ENCODE measurements at regions not wholly inside any gene's neighbourhood (a gene's known extent, or its start where the extent isn't known, plus 50 kb on each side); places are given as distances from the start of the nearest gene placed in this dataset.

DNA sequence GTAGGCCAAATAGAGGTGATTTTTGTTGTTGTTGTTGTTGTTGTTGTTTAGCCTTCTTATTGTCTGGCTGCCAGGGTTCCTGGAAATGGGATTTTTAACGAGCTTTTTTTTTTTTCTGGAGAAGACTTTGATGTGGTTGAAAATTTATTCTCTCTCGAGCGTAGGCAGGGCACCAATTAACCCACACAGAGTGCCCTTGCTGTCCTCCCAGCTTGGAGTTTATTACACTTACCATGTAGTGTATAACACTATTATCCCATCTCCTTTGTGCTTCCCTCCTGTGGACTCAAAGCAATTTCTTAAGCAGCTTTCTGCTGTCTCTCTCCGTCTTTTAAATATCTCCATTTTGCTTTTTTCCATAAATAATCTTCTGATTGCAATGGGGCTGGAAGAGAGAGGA, 57.4 kb downstream of the OR2K2 start:
- TF ChIP-seq POLR2AphosphoS5 (IDR thresholded peaks at IDR 0.05; ENCODE audit: low read depth, low read length) = no peak
- TF ChIP-seq TAF1 (IDR thresholded peaks at IDR 0.05; ENCODE audit: borderline replicate concordance, low read depth, low read length) = no peak

Data from GM12892 (cell line).